ENCODE measurements at regions not wholly inside any gene's neighbourhood (a gene's known extent, or its start where the extent isn't known, plus 50 kb on each side); places are given as distances from the start of the nearest gene placed in this dataset.
"Not testable (repeated sequence)": the region's sequence is repeated elsewhere in the genome, so short reads cannot be mapped to it uniquely, and the experiment has no call there.

GRCh38 chr2:48043746-48044145 is 137.4 kb upstream of the FBXO11 start:
- DNase-seq (ENCODE audit: low spot score), result no peak

GRCh38 chr2:48045613-48046012 is 139.3 kb upstream of the FBXO11 start:
- DNase-seq (ENCODE audit: low spot score), result no peak

GRCh38 chr2:48048476-48049171 is 142.3 kb upstream of the FBXO11 start:
- no peak for DNase-seq (ENCODE audit: low spot score)

- DNase-seq (ENCODE audit: low spot score), result no peak
Observed at GRCh38 chr2:48049371-48049770, 143.1 kb upstream of the FBXO11 start.

GRCh38 chr2:48050711-48051110 is 144.4 kb upstream of the FBXO11 start:
- no peak for DNase-seq (ENCODE audit: low spot score)

- DNase-seq (ENCODE audit: low spot score), result no peak
Observed at GRCh38 chr2:48059975-48060374, 153.7 kb upstream of the FBXO11 start.

GRCh38 chr2:48061656-48062055 is 155.4 kb upstream of the FBXO11 start:
- not testable (repeated sequence) for DNase-seq (ENCODE audit: low spot score)

- DNase-seq (ENCODE audit: low spot score), result no peak
Observed at GRCh38 chr2:48065096-48065495, 158.8 kb upstream of the FBXO11 start.

- no peak for DNase-seq (ENCODE audit: low spot score)
Observed at GRCh38 chr2:48066000-48066399, 159.7 kb upstream of the FBXO11 start.

GRCh38 chr2:48069769-48070168 is 163.5 kb upstream of the FBXO11 start:
- DNase-seq (ENCODE audit: low spot score), result no peak

GRCh38 chr2:48070415-48070814 is 164.1 kb upstream of the FBXO11 start:
- no peak for DNase-seq (ENCODE audit: low spot score)

GRCh38 chr2:48072583-48072982 is 166.3 kb upstream of the FBXO11 start:
- no peak for DNase-seq (ENCODE audit: low spot score)

GRCh38 chr2:48075631-48076030 is 169.3 kb upstream of the FBXO11 start:
- DNase-seq (ENCODE audit: low spot score), result no peak

GRCh38 chr2:48080534-48081316 is 174.4 kb upstream of the FBXO11 start:
- no peak for DNase-seq (ENCODE audit: low spot score)

GRCh38 chr2:48081317-48081628 is 175.0 kb upstream of the FBXO11 start:
- no peak for DNase-seq (ENCODE audit: low spot score)

- DNase-seq (ENCODE audit: low spot score), result no peak
Observed at GRCh38 chr2:48085888-48086287, 179.6 kb upstream of the FBXO11 start.

GRCh38 chr2:48088994-48089393 is 182.7 kb upstream of the FBXO11 start:
- no peak for DNase-seq (ENCODE audit: low spot score)

GRCh38 chr2:48089644-48090043 is 183.3 kb upstream of the FBXO11 start:
- no peak for DNase-seq (ENCODE audit: low spot score)

- no peak for DNase-seq (ENCODE audit: low spot score)
Observed at GRCh38 chr2:48092846-48093803, 186.8 kb upstream of the FBXO11 start.

- DNase-seq (ENCODE audit: low spot score), result not testable (repeated sequence)
Observed at GRCh38 chr2:48096765-48097164, 190.5 kb upstream of the FBXO11 start.

GRCh38 chr2:48098539-48098938 is 192.2 kb upstream of the FBXO11 start:
- DNase-seq (ENCODE audit: low spot score), result no peak

GRCh38 chr2:48104418-48104817 is 198.1 kb upstream of the FBXO11 start:
- no peak for DNase-seq (ENCODE audit: low spot score)

GRCh38 chr2:48105848-48106247 is 199.6 kb upstream of the FBXO11 start:
- no peak for DNase-seq (ENCODE audit: low spot score)
